HepG2 (cell line): ENCODE measurements at regions not wholly inside any gene's neighbourhood (a gene's known extent, or its start where the extent isn't known, plus 50 kb on each side); places are given as distances from the start of the nearest gene placed in this dataset.

ENCODE experiments used
- ATAC-seq: fragments of 200-7000 bp; cut with Tn5 transposase; 3 replicates; pipeline ENCODE4 v1.9.1; 2020; ENCODE audit warnings: mild to moderate bottlenecking, moderate library complexity
- BruUV-seq: library from RNA; stranded (reverse); fragments of 400-500 nt; replicated peaks from 2 replicates; lab custom pipeline; 2021; lab: Mats Ljungman, UMichigan
- CTCF ChIA-PET: fragments of 300-600 bp; formaldehyde crosslinking; extraction: SDS; loops from one replicate; lab custom pipeline; 2021; ENCODE audit warnings: low total read pairs, inconsistent platforms, low intra/inter-chr PET ratio; lab: Yijun Ruan, JAX
- POLR2A ChIA-PET: fragments of 350-600 bp; sonication (Branson Sonifier 250); formaldehyde crosslinking; loops from one replicate; lab custom pipeline; 2020; ENCODE audit warnings: antibody characterized with exemption, inconsistent platforms; lab: Yijun Ruan, JAX
- DNase-seq: peaks from one replicate; pipeline ENCODE4 v3.0.0-alpha.2; 2015; ENCODE audit warnings: low spot score
- FAIRE-seq: peaks from 3 replicates; lab custom pipeline; 2011; peaks lifted over from hg19 to GRCh38; lab: Jason Lieb, UNC
- H2AFZ ChIP-seq: one replicate; pipeline ENCODE4 v1.6.1; 2011; ENCODE audit warnings: low read length, inconsistent platforms
- H3K27ac ChIP-seq: fragments of 300-600 bp; 3 replicates; pipeline ENCODE4 v1.8.0; 2011; ENCODE audit warnings: mixed run types, mild to moderate bottlenecking, mixed read lengths, low read length, inconsistent platforms; ENCODE audit not compliant: insufficient read depth; ENCODE audit errors: extremely low read length
- H3K27me3 ChIP-seq, 2 experiments: fragments of 200-600 bp in 1 of 2; 2 replicates in 1 of 2; 3 replicates in 1 of 2; pipeline versions ENCODE4 v1.6.0 to v1.8.0; 2011; ENCODE audit warnings: low read length in 2 of 2, mild to moderate bottlenecking in 2 of 2, moderate library complexity in 2 of 2, inconsistent platforms in 1 of 2; ENCODE audit not compliant: insufficient read depth in 2 of 2, control insufficient read depth in 1 of 2
- H3K36me3 ChIP-seq, 2 experiments: fragments of 200-600 bp in 1 of 2; replicated peaks in 1 of 2; 2 replicates in 1 of 2; 3 replicates in 1 of 2; pipeline versions ENCODE4 v1.5.1 to v1.8.0; 2011; ENCODE audit warnings: low read length in 2 of 2, inconsistent platforms in 1 of 2; ENCODE audit not compliant: insufficient read depth in 2 of 2, control insufficient read depth in 1 of 2
- H3K4me1 ChIP-seq: 2 replicates; pipeline ENCODE4 v1.5.1; 2012; ENCODE audit warnings: low read length, inconsistent platforms; ENCODE audit not compliant: insufficient read depth
- H3K4me2 ChIP-seq: 2 replicates; pipeline ENCODE4 v1.6.0; 2011; ENCODE audit warnings: low read depth, low read length, inconsistent platforms
- H3K4me3 ChIP-seq, 3 experiments: fragments of 200-600 bp in 1 of 3; sonication (generic), shearing (Covaris generic) in 1 of 3; replicated peaks in 1 of 3; 2 replicates each; pipeline ENCODE4 v1.5.1; 2011 to 2016; ENCODE audit warnings: low read length in 3 of 3, inconsistent platforms in 2 of 3, low read depth in 2 of 3, mild to moderate bottlenecking in 2 of 3, control low read depth in 1 of 3, mixed read lengths in 1 of 3; ENCODE audit not compliant: insufficient read depth in 1 of 3
- H3K79me2 ChIP-seq: one replicate; pipeline ENCODE4 v1.6.1; 2011; ENCODE audit warnings: low read length, inconsistent platforms; ENCODE audit not compliant: insufficient read depth
- H3K9ac ChIP-seq: 2 replicates; pipeline ENCODE4 v1.6.0; 2011; ENCODE audit warnings: mild to moderate bottlenecking, low read depth, low read length, inconsistent platforms; ENCODE audit not compliant: insufficient read depth
- H3K9me3 ChIP-seq: 2 replicates; pipeline ENCODE4 v1.5.1; 2012; ENCODE audit warnings: mild to moderate bottlenecking, low read length
- H4K20me1 ChIP-seq: 2 replicates; pipeline ENCODE4 v1.6.0; 2011; ENCODE audit warnings: inconsistent platforms, mild to moderate bottlenecking, low read length, moderate library complexity; ENCODE audit not compliant: insufficient read depth
- AKAP8 ChIP-seq: sonication (generic); formaldehyde crosslinking; IDR thresholded peaks from 2 replicates; pipeline ENCODE4 v1.5.1; 2020; ENCODE audit warnings: mild to moderate bottlenecking, missing genetic modification reagents
- ELF4 ChIP-seq: sonication (generic); formaldehyde crosslinking; IDR thresholded peaks from 2 replicates; pipeline ENCODE4 v1.5.0; 2020; ENCODE audit warnings: missing genetic modification reagents, mild to moderate bottlenecking, moderate library complexity, borderline replicate concordance
- EP300 ChIP-seq, 3 experiments: sonication (generic) in 1 of 3; formaldehyde crosslinking in 1 of 3; IDR thresholded peaks; 2 replicates each; pipeline versions ENCODE4 v1.5.1 to v1.6.1; 2011 to 2020; ENCODE audit warnings: low read depth in 2 of 3, low read length in 2 of 3, borderline replicate concordance in 1 of 3, improper control_type of control experiment in 1 of 3, mild to moderate bottlenecking in 1 of 3, missing genetic modification reagents in 1 of 3, moderate library complexity in 1 of 3
- NFIC ChIP-seq: IDR thresholded peaks from 2 replicates; pipeline ENCODE4 v1.6.1; 2012; ENCODE audit warnings: mild to moderate bottlenecking, low read length, inconsistent platforms
- YY1 ChIP-seq: IDR thresholded peaks from 2 replicates; pipeline ENCODE4 v1.6.1; 2011; ENCODE audit warnings: low read length, low read depth, moderate library complexity, mild to moderate bottlenecking; ENCODE audit not compliant: insufficient read depth, insufficient replicate concordance
- ZNF550 ChIP-seq: sonication (generic); formaldehyde crosslinking; IDR thresholded peaks from 2 replicates; pipeline ENCODE4 v1.4.0; 2020; ENCODE audit warnings: mild to moderate bottlenecking, missing genetic modification reagents, borderline replicate concordance
- WGBS: methylation state at CpG from one replicate; pipeline ENCODE4 v1.1.6; 2017; ENCODE audit warnings: low lambda C conversion rate; 5-methylcytosine and 5-hydroxymethylcytosine counted together
- in situ Hi-C: cut with HindIII; loops from 2 replicates; pipeline ENCODE4 v1.10.0; 2017; ENCODE audit warnings: low pct_unique_long_range_greater_than_20kb; ENCODE audit not compliant: extremely low pct_ligation_motif_present
- intact Hi-C: fragments of 100-400 bp; cut with micrococcal nuclease; formaldehyde crosslinking; loops from one replicate; pipeline ENCODE4 v1.10.0; 2022; ENCODE audit not compliant: unreplicated experiment

DNA sequence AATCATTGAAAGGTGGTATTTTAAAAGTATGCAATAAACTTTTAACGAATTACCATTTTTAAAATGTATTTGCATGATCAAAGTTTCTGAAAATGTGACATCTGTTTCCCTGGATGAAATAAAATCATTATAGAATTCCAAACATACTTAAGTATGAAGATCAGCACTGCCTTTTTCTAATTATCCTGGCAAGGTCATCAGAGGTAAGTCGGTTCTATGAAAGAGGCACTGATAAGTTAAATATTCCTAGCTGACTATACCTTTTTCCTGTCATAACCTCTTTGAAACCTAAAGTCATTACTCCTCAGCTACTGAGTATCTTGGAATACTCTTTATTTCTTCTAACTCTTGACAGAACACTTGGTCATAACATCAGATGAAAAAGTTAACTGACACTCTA is 406.1 kb upstream of the ALCAM start:
- no peaks in the 10 kb centered on the region for H3K9me3 ChIP-seq
- DNase-seq (no peak), ATAC-seq (no peak), FAIRE-seq (no peak)
- no peaks in the 10 kb centered on the region for H3K36me3 ChIP-seq
- no peaks in the 10 kb centered on the region for H4K20me1 ChIP-seq
- H3K4me2 ChIP-seq = no peak overlapping the region
- in situ Hi-C loops (no loop called here), intact Hi-C loops (no loop called here)
- no peaks in the 10 kb centered on the region for H3K27me3 ChIP-seq
- H3K9ac ChIP-seq = no peak overlapping the region
- no peak overlapping the region for H3K4me3 ChIP-seq
- H2AFZ ChIP-seq = no peak overlapping the region
- no peak for TF ChIP-seq YY1
- BruUV-seq = no TSS peak
- H3K79me2 ChIP-seq = no peaks in the 10 kb centered on the region
- ChIA-PET POLR2A (no interaction called here), CTCF (no interaction called here)
- no peaks in the 10 kb centered on the region for H3K4me1 ChIP-seq
- WGBS = under 1% methylated on average over 2 of the region's 2 CpGs
- no peak overlapping the region for H3K27ac ChIP-seq

DNA sequence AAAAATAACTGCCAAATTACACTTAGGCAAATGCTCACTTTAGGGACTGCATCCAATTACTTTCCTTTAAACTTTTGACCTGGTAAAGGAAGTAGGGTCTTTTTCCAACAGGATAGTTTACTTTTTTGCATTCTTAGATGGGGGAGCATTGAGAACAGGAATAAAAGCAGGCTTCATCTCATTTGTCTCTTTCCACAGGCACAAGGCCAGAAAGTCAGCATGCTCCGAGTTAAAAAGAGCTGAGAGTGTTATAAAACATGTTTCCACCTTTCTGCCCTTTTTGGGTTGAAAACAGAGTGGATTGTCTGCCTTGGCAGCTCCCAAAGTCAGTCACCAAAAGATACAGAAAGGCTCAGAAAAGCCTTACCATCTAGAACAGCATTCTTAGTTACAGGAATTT is 404.9 kb upstream of the ALCAM start:
- ATAC-seq = no peak
- TF ChIP-seq AKAP8 (CRISPR knock-in tag) (no peak), ZNF550 (CRISPR knock-in tag) (no peak), ELF4 (CRISPR knock-in tag) (no peak), EP300 (IDR thresholded peaks at IDR 0.05; ENCODE audit: low read depth in 2 of 2, low read length in 2 of 2) (no peak), EP300 (CRISPR knock-in tag; IDR thresholded peaks at IDR 0.05; ENCODE audit: borderline replicate concordance) (no peak), NFIC (no peak)
- Histone ChIP-seq H3K27me3 (no peaks in the 10 kb centered on the region), H3K9ac (no peak overlapping the region), H3K4me1 (no peaks in the 10 kb centered on the region), H3K27ac (no peak overlapping the region), H3K4me2 (no peak overlapping the region), H2AFZ (no peak overlapping the region), H4K20me1 (no peaks in the 10 kb centered on the region), H3K79me2 (no peaks in the 10 kb centered on the region), H3K9me3 (no peaks in the 10 kb centered on the region), H3K4me3 (no peak overlapping the region), H3K36me3 (no peaks in the 10 kb centered on the region)
- intact Hi-C loops = no loop called here
- ChIA-PET POLR2A (no interaction called here), CTCF (no interaction called here)
- WGBS = 0% methylated on average over 1 of the region's 1 CpG
- in situ Hi-C loops = no loop called here
- DNase-seq = no peak
- FAIRE-seq = no peak
- no TSS peak for BruUV-seq
